Stimulated activated CD8-positive, alpha-beta memory T cell treated with anti-CD3 and anti-CD28 coated beads, Interleukin-15, amount 100 ng/mL, for 1 hour (primary cell): ENCODE measurements at regions not wholly inside any gene's neighbourhood (a gene's known extent, or its start where the extent isn't known, plus 50 kb on each side); places are given as distances from the start of the nearest gene placed in this dataset.
A peak's percentile ranks its signal among the peaks of the same experiment; 100 is the strongest.
"Not testable (repeated sequence)": the region's sequence is repeated elsewhere in the genome, so short reads cannot be mapped to it uniquely, and the experiment has no call there.

Source experiments
- DNase-seq: peaks from one replicate; pipeline ENCODE4 v3.0.0-alpha.2; 2020; ENCODE audit warnings: low read depth

- DNase-seq: not testable (repeated sequence)
Measured at GRCh38 chr5:1636208-1636770, 112.5 kb upstream of the LPCAT1 start.

GRCh38 chr5:1635477-1635876 lies 111.7 kb upstream of the LPCAT1 start:
- DNase-seq: not testable (repeated sequence)

- no peak for DNase-seq
Measured at GRCh38 chr5:1634337-1634661, 110.5 kb upstream of the LPCAT1 start.

- DNase-seq: peak; percentile 27
Measured at GRCh38 chr5:1633605-1634336, 110.0 kb upstream of the LPCAT1 start.

- not testable (repeated sequence) for DNase-seq
Measured at GRCh38 chr5:1631004-1631403, 107.2 kb upstream of the LPCAT1 start.

- not testable (repeated sequence) for DNase-seq
Measured at GRCh38 chr5:1626397-1626796, 102.6 kb upstream of the LPCAT1 start.

- DNase-seq: not testable (repeated sequence)
Measured at GRCh38 chr5:1619531-1619930, 95.8 kb upstream of the LPCAT1 start.

GRCh38 chr5:1618296-1618865 lies 94.6 kb upstream of the LPCAT1 start:
- DNase-seq: not testable (repeated sequence)

GRCh38 chr5:1617236-1617755 lies 93.5 kb upstream of the LPCAT1 start:
- not testable (repeated sequence) for DNase-seq

GRCh38 chr5:1613515-1613914 lies 89.8 kb upstream of the LPCAT1 start:
- not testable (repeated sequence) for DNase-seq

- DNase-seq: not testable (repeated sequence)
Measured at GRCh38 chr5:1610526-1610925, 86.8 kb upstream of the LPCAT1 start.

GRCh38 chr5:1609111-1609510 lies 85.4 kb upstream of the LPCAT1 start:
- not testable (repeated sequence) for DNase-seq

GRCh38 chr5:1608336-1608735 lies 84.6 kb upstream of the LPCAT1 start:
- DNase-seq: not testable (repeated sequence)

- not testable (repeated sequence) for DNase-seq
Measured at GRCh38 chr5:1606951-1607350, 83.2 kb upstream of the LPCAT1 start.

GRCh38 chr5:1603916-1604315 lies 80.2 kb upstream of the LPCAT1 start:
- not testable (repeated sequence) for DNase-seq

GRCh38 chr5:1601565-1601964 lies 77.8 kb upstream of the LPCAT1 start:
- DNase-seq: not testable (repeated sequence)

GRCh38 chr5:1598950-1599737 lies 75.4 kb upstream of the LPCAT1 start:
- not testable (repeated sequence) for DNase-seq

- not testable (repeated sequence) for DNase-seq
Measured at GRCh38 chr5:1597093-1597473, 73.3 kb upstream of the LPCAT1 start.

- not testable (repeated sequence) for DNase-seq
Measured at GRCh38 chr5:1596462-1597092, 72.8 kb upstream of the LPCAT1 start.

GRCh38 chr5:1594357-1595106 lies 70.8 kb upstream of the LPCAT1 start:
- DNase-seq: peak; percentile 57

GRCh38 chr5:1593903-1594356 lies 70.2 kb upstream of the LPCAT1 start:
- DNase-seq: no peak
